NCI-H69 (cell line): ENCODE measurements at regions not wholly inside any gene's neighbourhood (a gene's known extent, or its start where the extent isn't known, plus 50 kb on each side); places are given as distances from the start of the nearest gene placed in this dataset.
A peak's percentile ranks its signal among the peaks of the same experiment; 100 is the strongest.

Experiments
- DNase-seq: peaks from one replicate; lab custom pipeline; 2025; lab: John Stamatoyannopoulos, UW

DNA sequence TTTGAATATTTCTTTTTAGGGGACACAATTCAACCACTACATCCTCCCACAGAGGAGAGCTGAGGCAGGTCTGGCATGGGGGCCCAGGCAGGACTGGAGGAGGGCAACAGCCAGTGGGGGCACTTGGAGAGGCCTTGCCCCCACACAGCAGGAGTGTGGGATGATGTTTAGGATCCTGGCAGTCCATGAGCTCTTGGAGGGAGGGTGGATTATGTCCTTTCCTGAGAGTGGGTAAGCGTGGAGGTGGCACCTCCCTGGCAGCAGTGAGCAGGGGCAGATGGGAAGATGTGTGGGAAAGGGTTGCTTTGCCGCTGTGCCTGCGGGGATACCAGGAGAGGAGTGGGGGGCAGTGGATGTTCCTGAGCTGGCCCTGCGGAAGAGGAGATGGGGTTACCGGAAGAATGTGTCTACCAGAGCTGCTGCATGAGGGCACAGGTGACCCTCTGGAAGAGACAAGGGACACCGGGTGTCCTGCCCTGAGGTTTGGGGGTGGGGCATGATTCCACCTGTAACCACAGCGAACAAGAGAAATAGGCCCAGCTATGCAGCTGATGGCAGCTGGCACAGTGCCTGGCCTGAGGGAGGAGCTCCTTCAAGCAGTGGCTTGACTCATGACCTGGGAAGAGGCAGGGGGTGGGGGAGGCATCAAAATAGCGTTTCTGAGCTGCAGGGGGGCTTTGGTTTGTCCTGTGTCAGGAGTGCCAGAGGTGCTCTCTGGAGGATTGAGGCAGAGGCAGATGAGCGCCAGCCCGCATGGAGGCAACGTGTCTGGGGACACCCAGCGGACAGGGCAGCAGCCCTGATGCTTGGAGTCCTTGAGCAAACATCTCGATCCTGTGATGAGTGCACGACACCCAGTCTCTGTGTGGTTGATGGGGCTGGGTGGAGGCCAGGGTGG lies 123.9 kb upstream of the TMPRSS2 start:
- peak; percentile 64 for DNase-seq

DNA sequence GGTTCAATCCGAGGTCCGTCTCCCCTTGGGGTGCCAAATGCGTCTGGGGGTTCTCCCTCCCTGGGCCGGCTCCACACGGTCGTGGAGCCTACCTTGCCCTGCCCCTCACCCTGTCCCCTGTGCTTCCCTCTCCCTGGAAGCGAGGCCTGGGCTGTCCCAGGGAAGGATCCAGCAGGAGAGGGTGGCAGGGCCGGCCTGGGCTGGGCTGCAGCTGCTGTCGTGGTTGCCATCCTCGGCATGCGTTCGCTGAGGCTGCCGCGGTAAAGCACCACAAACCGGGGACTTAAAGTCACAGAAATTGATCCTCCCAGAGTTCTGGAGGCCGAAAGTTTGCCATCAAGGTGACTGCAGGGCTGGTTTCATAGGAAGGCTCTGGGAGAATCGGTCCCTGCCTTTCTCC lies 123.0 kb upstream of the TMPRSS2 start:
- DNase-seq: no peak

DNA sequence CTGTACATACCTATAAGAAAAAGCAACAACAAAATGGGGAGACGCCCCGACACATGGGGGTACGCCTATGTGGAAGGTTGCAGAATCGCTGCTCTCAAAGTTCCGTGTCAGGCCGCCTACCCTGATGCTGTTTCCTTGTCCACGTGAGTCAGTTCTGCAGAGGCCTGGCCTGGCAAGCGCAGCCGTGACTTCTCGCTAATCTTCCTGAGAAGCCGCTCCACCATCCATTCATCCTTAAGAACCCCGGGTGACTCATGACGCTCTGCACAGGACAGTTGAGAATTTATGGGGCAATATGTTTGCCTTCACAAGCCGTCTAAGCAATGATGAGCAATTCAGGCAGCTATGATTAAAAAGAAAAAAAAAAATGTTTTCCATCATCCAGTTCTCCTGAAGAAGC lies 122.3 kb upstream of the TMPRSS2 start:
- no peak for DNase-seq

DNA sequence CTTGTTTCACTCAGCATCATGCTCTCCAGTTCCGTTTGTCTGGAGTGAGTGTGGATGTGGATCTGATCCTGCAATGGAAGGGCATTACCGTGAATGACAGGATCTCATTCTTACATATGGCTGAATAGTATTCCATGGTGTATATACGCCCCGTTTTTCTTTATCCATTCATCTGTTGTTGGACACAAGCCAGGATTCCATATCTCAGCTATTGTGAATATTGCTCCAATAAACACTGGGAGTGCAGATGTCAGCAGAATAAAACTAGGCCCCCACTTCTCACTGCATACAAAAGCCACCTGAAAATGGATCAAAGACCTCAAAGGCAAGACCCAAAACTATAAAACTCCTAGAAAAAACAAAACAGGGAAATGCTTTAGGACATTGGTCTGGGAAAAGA lies 120.3 kb upstream of the TMPRSS2 start:
- DNase-seq: no peak

DNA sequence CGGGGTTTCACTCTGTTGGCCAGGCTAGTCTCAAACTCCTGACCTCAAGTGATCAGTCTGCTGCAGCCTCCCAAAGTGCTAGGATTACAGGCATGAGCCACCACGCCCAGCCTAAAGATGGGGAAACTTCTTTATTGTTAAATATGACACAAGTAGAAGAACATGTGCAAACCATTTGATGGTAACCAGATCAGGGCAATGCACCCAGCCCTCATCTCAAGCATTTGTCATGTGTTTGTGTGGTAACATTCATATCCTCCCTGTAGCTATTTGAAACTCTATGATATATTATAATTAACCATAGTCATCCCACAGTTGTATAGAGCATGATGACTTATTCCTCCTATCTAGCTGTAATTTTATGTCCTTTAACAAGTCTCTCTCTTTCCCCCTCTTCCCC lies 119.5 kb upstream of the TMPRSS2 start:
- no peak for DNase-seq

DNA sequence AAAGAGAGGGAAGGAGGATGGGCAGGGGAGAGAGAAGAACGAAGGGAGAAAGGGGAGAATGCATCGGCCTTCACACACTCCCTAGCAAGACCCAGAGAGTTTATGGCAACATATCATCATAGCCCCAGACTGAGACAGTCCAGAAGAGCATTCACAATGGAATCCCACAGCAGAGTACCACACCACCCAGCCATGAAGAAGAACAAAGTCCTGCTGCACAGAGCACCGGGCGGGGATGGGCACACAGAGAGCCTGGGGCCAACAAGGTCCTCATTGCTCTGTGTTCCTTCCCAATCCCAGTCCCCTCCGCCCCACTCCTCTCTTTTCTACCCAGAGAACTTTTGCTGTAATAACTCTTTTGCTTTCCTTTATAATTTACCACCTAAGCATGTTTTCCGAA lies 118.1 kb upstream of the TMPRSS2 start:
- DNase-seq: no peak

GRCh38 chr21:41625428-41625827 lies 117.5 kb upstream of the TMPRSS2 start:
- no peak for DNase-seq

GRCh38 chr21:41624674-41625310 lies 116.8 kb upstream of the TMPRSS2 start:
- no peak for DNase-seq

DNA sequence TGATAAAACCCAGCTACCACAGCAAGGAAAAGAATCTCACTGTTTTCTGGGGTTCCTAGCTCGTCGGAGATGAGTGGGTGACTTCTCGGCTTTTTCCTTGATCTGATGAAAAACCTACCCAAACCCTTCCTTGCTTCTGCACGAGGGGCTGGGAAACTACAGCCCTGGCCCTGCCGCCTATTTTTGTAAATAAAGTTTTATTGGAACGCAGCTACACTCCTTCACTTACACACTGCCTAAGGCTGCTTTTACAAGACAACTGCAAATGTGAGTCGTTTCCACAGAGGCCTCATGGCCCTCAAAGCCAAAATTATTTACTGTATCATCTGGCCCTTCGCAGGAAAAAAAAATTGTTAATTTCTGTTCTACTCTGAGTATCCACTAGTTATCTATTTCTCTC lies 116.0 kb upstream of the TMPRSS2 start:
- DNase-seq: no peak

GRCh38 chr21:41622831-41623548 lies 115.0 kb upstream of the TMPRSS2 start:
- no peak for DNase-seq

- DNase-seq: no peak
Measured at GRCh38 chr21:41622201-41622600, 114.2 kb upstream of the TMPRSS2 start.

DNA sequence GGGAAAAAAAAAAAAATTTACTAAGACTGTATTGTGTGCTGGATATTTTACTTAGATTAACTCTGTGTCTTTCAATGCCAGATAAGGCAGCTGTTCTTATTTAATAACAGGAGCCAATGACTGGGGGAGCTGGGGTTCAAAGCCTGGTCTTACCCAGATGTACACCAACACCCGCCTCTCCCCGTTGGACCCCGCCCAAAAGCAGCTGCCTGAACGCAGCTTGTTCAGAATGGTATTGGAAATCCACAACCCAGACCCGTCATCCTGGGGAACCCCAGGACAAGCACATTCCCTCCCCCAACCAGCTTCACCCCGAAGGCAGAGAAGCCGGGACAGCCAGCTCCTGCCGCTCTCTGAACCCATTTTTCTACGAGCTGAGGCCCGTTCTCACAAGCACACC lies 113.6 kb upstream of the TMPRSS2 start:
- DNase-seq: no peak

DNA sequence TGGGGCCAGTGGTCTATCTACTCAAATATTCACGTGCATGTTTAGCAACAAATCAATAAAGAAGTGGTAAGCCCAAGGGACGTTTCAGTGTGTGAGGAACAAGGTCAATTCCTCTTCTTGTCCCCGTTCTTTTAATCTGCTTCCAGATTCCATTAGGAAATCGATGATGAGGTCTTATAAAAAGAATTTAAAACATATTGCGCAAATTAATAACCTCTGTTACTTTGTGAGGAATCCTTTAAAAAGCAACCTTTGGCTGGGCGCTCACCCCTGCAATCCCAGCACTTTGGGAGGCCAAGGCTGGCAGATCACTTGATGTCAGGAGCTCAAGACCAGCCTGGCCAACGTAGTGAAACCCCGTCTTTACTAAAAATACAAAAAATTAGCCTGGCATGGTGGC lies 113.0 kb upstream of the TMPRSS2 start:
- no peak for DNase-seq

DNA sequence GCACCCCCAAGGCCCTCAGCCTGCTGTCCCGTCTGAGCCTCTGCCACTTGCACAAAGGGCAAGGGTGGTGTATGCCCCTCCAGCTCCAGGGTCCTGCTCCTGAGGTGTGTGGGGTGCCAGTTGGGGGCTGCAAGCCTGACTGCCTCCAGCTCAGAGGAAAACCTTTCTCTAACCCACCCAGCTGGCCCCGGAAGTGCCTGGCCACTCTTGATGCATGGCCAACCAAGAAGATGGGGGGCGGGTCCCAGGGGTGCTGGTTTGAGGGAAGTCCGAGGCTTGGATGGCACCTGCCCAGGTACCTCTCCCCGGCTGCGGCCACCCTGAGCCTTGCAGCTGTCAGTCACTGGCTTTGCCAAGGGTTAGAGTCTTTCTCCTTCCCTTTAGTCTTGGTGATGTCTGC lies 112.6 kb upstream of the TMPRSS2 start:
- DNase-seq: no peak

- no peak for DNase-seq
Measured at GRCh38 chr21:41616031-41616591, 108.2 kb upstream of the TMPRSS2 start.

DNA sequence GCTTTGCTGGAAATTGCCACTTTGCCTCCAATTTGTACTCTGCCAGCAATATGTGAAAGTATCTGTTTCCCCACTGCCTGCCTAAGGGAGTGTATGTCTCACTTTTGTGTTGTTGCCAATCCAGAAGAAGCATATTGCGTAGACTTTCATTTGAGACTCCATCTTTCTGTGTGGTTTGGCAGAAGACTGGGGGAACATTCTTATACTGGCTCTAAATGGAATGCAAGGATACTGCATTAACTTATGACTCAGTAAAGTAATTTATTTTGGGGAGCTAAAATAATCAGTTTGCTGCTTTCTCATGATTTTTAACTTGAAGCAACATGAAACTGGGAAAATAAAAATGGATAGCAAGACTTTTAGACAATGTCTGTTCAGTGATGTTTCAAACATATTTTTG lies 107.7 kb upstream of the TMPRSS2 start:
- DNase-seq: no peak

DNA sequence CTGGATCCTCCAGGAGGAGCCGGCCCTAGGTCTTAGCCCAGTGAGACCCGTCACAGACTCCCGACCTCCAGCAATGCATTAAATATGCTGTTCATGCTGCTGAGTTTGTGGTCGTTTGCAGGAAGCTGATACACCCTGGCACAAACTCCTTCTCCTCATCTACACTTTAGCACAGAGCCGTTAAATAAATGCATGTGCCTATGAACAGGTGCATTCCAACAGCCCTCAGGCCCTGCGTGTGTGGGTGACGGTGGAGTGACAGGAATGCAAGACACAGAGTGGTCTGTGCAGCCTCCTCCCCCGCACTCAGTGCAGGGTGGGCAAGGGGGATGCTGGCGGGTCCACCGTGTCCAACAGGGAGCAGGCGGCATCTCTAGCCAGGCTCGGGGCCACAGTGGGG lies 106.6 kb upstream of the TMPRSS2 start:
- no peak for DNase-seq

GRCh38 chr21:41613533-41613909 lies 105.6 kb upstream of the TMPRSS2 start:
- no peak for DNase-seq

GRCh38 chr21:41612674-41613532 lies 104.9 kb upstream of the TMPRSS2 start:
- DNase-seq: peak; percentile 41

GRCh38 chr21:41611966-41612606 lies 104.1 kb upstream of the TMPRSS2 start:
- DNase-seq: peak; percentile 70

DNA sequence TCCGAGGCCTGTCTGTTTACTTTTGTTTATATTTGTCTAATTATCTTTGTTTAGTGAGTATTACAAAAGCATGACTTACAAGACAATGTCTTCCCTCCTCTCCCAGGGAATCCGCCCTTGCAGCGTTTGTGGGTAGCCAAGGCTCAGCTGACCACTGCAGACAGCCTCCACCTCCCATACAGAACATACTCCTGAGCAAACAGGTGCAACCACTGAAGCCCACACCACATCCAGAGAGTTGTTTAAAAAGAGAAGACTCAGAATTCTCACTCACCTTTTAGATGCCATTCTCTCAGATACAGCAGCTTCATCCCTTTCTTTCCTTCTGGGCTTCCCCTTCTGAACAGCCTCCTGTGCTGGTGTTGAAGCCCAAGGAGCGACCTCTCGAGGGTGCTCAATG lies 103.5 kb upstream of the TMPRSS2 start:
- DNase-seq: no peak
